ENCODE measurements at regions not wholly inside any gene's neighbourhood (a gene's known extent, or its start where the extent isn't known, plus 50 kb on each side); places are given as distances from the start of the nearest gene placed in this dataset.

- TF ChIP-seq GABPA (IDR thresholded peaks at IDR 0.05 in 1 of 2, conservative IDR thresholded peaks at IDR 0.05 in 1 of 2) (no peak), CTCF (IDR thresholded peaks at IDR 0.05; ENCODE audit: low read depth, low read length, missing input control) (no peak), FOXA1 (IDR thresholded peaks at IDR 0.05) (no peak), ATF3 (IDR thresholded peaks at IDR 0.05) (no peak), SP1 (IDR thresholded peaks at IDR 0.05) (no peak), TAF1 (conservative IDR thresholded peaks at IDR 0.05) (no peak), YY1 (IDR thresholded peaks at IDR 0.05) (no peak), RXRA (IDR thresholded peaks at IDR 0.05) (no peak), JUND (IDR thresholded peaks at IDR 0.05) (no peak)
Observed at GRCh38 chr12:58347188-58347587, 405.8 kb downstream of the ATP23 start.

Data from liver (tissue), 3 donors.